Astrocyte (in vitro differentiated cells and primary cell): ENCODE measurements at regions not wholly inside any gene's neighbourhood (a gene's known extent, or its start where the extent isn't known, plus 50 kb on each side); places are given as distances from the start of the nearest gene placed in this dataset.

Experiments used
- DNase-seq: peaks from one replicate; pipeline ENCODE4 v3.0.0-alpha.2; 2010; ENCODE audit warnings: low read depth
- FAIRE-seq: peaks from 2 replicates; lab custom pipeline; 2011; peaks lifted over from hg19 to GRCh38; lab: Jason Lieb, UNC
- H2AFZ ChIP-seq: 2 replicates; pipeline ENCODE4 v1.6.0; 2012; ENCODE audit warnings: low read depth, low read length, inconsistent platforms
- H3K27ac ChIP-seq: 2 replicates; pipeline ENCODE4 v1.5.1; 2011; ENCODE audit warnings: low read depth, low read length, inconsistent platforms
- H3K27me3 ChIP-seq: 2 replicates; pipeline ENCODE4 v1.6.0; 2011; ENCODE audit warnings: low read length, inconsistent platforms; ENCODE audit not compliant: insufficient read depth
- H3K36me3 ChIP-seq: 2 replicates; pipeline ENCODE4 v1.5.1; 2011; ENCODE audit warnings: low read length, inconsistent platforms; ENCODE audit not compliant: insufficient read depth
- H3K4me1 ChIP-seq: 2 replicates; pipeline ENCODE4 v1.5.1; 2011; ENCODE audit warnings: low read length, inconsistent platforms; ENCODE audit not compliant: insufficient read depth
- H3K4me2 ChIP-seq: 2 replicates; pipeline ENCODE4 v1.6.0; 2012; ENCODE audit warnings: low read length, inconsistent platforms
- H3K4me3 ChIP-seq: 2 replicates; pipeline ENCODE4 v1.5.1; 2011; ENCODE audit warnings: low read depth, mild to moderate bottlenecking, low read length, inconsistent platforms; ENCODE audit not compliant: insufficient read depth
- H3K79me2 ChIP-seq: 2 replicates; pipeline ENCODE4 v1.6.0; 2012; ENCODE audit warnings: mild to moderate bottlenecking, low read length, inconsistent platforms; ENCODE audit not compliant: insufficient read depth
- H3K9ac ChIP-seq: 2 replicates; pipeline ENCODE4 v1.6.0; 2012; ENCODE audit warnings: mild to moderate bottlenecking, low read length, inconsistent platforms
- H3K9me3 ChIP-seq: 2 replicates; pipeline ENCODE4 v1.5.1; 2012; ENCODE audit warnings: low read depth, mild to moderate bottlenecking, low read length, inconsistent platforms; ENCODE audit not compliant: insufficient read depth
- H4K20me1 ChIP-seq: 2 replicates; pipeline ENCODE4 v1.6.0; 2012; ENCODE audit warnings: low read length, inconsistent platforms; ENCODE audit not compliant: insufficient read depth
- H3K27ac Mint-ChIP-seq: one replicate; pipeline ENCODE4 v1.8.0; 2021; ENCODE audit warnings: mild to moderate bottlenecking, mixed read lengths; ENCODE audit not compliant: unreplicated experiment
- H3K27me3 Mint-ChIP-seq: one replicate; pipeline ENCODE4 v1.8.0; 2021; ENCODE audit warnings: low read depth, mixed read lengths; ENCODE audit not compliant: unreplicated experiment
- H3K36me3 Mint-ChIP-seq: one replicate; pipeline ENCODE4 v1.8.0; 2021; ENCODE audit warnings: low read depth, mixed read lengths; ENCODE audit not compliant: unreplicated experiment
- H3K4me1 Mint-ChIP-seq: one replicate; pipeline ENCODE4 v1.8.0; 2021; ENCODE audit warnings: low read depth, mixed read lengths; ENCODE audit not compliant: unreplicated experiment
- H3K4me3 Mint-ChIP-seq: one replicate; pipeline ENCODE4 v1.8.0; 2021; ENCODE audit warnings: mild to moderate bottlenecking, moderate library complexity, mixed read lengths; ENCODE audit not compliant: unreplicated experiment
- H3K9me3 Mint-ChIP-seq: one replicate; pipeline ENCODE4 v1.8.0; 2021; ENCODE audit warnings: mild to moderate bottlenecking, mixed read lengths; ENCODE audit not compliant: unreplicated experiment
- EZH2 ChIP-seq: IDR thresholded peaks from 2 replicates; pipeline ENCODE4 v1.6.1; 2012; ENCODE audit warnings: mild to moderate bottlenecking, low read length, inconsistent platforms; ENCODE audit not compliant: insufficient read depth
- TF ChIP-seq, protein P1 (sequence below): IDR thresholded peaks from 2 replicates; pipeline ENCODE4 v1.5.1; 2011; ENCODE audit warnings: low read depth, mild to moderate bottlenecking, inconsistent platforms, low read length, moderate library complexity; ENCODE audit not compliant: insufficient read depth

DNA sequence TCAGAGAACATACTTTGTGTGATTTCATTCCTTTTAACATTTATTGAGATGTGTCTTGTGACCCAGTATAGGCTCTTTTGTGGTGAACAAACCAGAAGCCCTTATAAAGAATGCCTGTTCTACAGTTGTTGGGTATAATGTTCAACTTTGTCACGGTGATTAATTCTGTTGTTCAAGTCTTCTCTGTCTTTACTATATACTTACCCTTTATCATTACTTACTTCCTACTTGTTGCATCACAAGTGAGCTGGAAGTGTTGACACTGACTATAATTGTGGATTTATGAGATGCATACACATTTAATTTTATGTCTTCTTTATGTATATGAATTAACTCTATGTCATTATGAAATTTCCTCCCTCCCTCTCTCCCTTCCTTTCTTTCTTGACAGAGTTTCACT is 59.7 kb upstream of the TBL1XR1 start:
- Histone ChIP-seq H3K27ac (no peak overlapping the region), H3K36me3 (no peaks in the 10 kb centered on the region), H3K27me3 (no peaks in the 10 kb centered on the region), H2AFZ (no peak overlapping the region), H3K4me3 (no peak overlapping the region), H3K9ac (no peak overlapping the region), H3K9me3 (no peaks in the 10 kb centered on the region), H3K4me1 (no peaks in the 10 kb centered on the region), H4K20me1 (no peaks in the 10 kb centered on the region), H3K79me2 (no peaks in the 10 kb centered on the region), H3K4me2 (no peak overlapping the region)
- Mint-ChIP-seq H3K4me3 (no peak overlapping the region), H3K27me3 (no peaks in the 10 kb centered on the region), H3K4me1 (no peaks in the 10 kb centered on the region), H3K9me3 (no peaks in the 10 kb centered on the region), H3K27ac (no peak overlapping the region), H3K36me3 (no peaks in the 10 kb centered on the region)
- DNase-seq (no peak), FAIRE-seq (no peak)
- TF ChIP-seq, protein P1, sequence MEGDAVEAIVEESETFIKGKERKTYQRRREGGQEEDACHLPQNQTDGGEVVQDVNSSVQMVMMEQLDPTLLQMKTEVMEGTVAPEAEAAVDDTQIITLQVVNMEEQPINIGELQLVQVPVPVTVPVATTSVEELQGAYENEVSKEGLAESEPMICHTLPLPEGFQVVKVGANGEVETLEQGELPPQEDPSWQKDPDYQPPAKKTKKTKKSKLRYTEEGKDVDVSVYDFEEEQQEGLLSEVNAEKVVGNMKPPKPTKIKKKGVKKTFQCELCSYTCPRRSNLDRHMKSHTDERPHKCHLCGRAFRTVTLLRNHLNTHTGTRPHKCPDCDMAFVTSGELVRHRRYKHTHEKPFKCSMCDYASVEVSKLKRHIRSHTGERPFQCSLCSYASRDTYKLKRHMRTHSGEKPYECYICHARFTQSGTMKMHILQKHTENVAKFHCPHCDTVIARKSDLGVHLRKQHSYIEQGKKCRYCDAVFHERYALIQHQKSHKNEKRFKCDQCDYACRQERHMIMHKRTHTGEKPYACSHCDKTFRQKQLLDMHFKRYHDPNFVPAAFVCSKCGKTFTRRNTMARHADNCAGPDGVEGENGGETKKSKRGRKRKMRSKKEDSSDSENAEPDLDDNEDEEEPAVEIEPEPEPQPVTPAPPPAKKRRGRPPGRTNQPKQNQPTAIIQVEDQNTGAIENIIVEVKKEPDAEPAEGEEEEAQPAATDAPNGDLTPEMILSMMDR, result no peak
- TF ChIP-seq EZH2, result no peak

DNA sequence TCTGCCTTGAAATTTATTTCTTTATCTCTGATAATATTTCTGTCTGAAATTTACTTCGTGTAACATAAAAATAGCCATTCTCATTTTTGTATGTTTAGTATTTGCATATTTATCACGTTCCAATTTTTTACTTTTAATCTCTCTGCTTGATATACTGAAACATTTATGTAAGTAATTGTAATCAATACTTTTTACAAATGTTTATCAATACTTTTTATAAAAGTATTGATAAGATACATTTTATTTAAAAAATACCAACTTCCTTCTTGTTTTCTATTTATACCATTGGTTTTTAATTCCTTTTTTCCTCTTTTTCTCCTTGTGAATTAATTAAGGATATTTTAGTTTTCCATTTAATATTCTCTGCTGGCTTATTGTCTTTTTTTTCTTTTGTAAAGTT is 60.3 kb upstream of the TBL1XR1 start:
- Mint-ChIP-seq H3K36me3 (no peaks in the 10 kb centered on the region), H3K27me3 (no peaks in the 10 kb centered on the region), H3K27ac (no peak overlapping the region), H3K9me3 (no peaks in the 10 kb centered on the region), H3K4me3 (no peak overlapping the region), H3K4me1 (peaks cover 6% of the 10 kb centered on the region)
- H3K27me3 ChIP-seq, result no peaks in the 10 kb centered on the region
- DNase-seq, result no peak
- H3K79me2 ChIP-seq, result no peaks in the 10 kb centered on the region
- H3K4me1 ChIP-seq, result no peaks in the 10 kb centered on the region
- H3K36me3 ChIP-seq, result no peaks in the 10 kb centered on the region
- H3K9ac ChIP-seq, result no peak overlapping the region
- no peak for TF ChIP-seq EZH2
- TF ChIP-seq, protein P1, result no peak
- no peaks in the 10 kb centered on the region for H4K20me1 ChIP-seq
- no peak for FAIRE-seq
- no peak overlapping the region for H2AFZ ChIP-seq
- no peak overlapping the region for H3K4me2 ChIP-seq
- no peaks in the 10 kb centered on the region for H3K9me3 ChIP-seq
- H3K4me3 ChIP-seq, result no peak overlapping the region
- no peak overlapping the region for H3K27ac ChIP-seq

DNA sequence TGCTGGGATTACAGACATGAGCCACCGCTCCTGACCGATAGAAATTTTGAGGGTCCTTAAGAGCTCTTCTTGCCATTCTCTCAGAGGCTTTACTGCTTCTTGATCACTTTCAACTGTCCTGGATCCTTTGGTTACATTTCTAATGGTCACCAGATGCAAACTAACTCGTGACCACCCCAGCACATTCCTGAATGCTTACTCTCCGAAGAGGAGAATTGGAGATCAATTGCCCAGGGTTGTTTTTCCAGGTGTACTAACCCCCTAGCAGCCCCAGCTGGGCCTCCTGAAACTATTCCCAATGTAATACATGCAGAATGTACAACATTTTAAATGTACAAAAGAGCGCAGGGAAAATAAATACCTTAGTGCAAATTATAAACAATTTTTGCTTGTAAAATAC is 65.1 kb upstream of the TBL1XR1 start:
- Histone ChIP-seq H3K4me3 (no peak overlapping the region), H3K27me3 (no peaks in the 10 kb centered on the region), H3K9me3 (no peaks in the 10 kb centered on the region), H3K4me2 (peak overlapping the region; percentile 7), H3K79me2 (no peaks in the 10 kb centered on the region), H3K9ac (no peak overlapping the region), H3K27ac (no peak overlapping the region), H4K20me1 (no peaks in the 10 kb centered on the region), H3K4me1 (no peaks in the 10 kb centered on the region), H2AFZ (no peak overlapping the region), H3K36me3 (no peaks in the 10 kb centered on the region)
- H3K9me3 Mint-ChIP-seq, result no peaks in the 10 kb centered on the region
- no peak overlapping the region for H3K4me3 Mint-ChIP-seq
- no peak for FAIRE-seq
- TF ChIP-seq, protein P1, result no peak
- no peak for TF ChIP-seq EZH2
- peak overlapping the region; percentile 67 for H3K27ac Mint-ChIP-seq
- DNase-seq, result peak; percentile 72
- H3K27me3 Mint-ChIP-seq, result no peaks in the 10 kb centered on the region
- no peaks in the 10 kb centered on the region for H3K36me3 Mint-ChIP-seq
- peaks cover 15% of the 10 kb centered on the region for H3K4me1 Mint-ChIP-seq
